HEK293T (cell line): ENCODE measurements at regions not wholly inside any gene's neighbourhood (a gene's known extent, or its start where the extent isn't known, plus 50 kb on each side); places are given as distances from the start of the nearest gene placed in this dataset.

ENCODE experiments used
- CTCF ChIA-PET: fragments of 350-600 bp; formaldehyde crosslinking; extraction: SDS; loops from one replicate; lab custom pipeline; 2021; ENCODE audit warnings: antibody characterized with exemption, inconsistent platforms; lab: Yijun Ruan, JAX
- POLR2A ChIA-PET: fragments of 350-600 bp; formaldehyde crosslinking; extraction: SDS; loops from one replicate; lab custom pipeline; 2020; ENCODE audit warnings: antibody characterized with exemption, inconsistent platforms; lab: Yijun Ruan, JAX
- DNase-seq: peaks from one replicate; pipeline ENCODE4 v3.0.0; 2012; ENCODE audit warnings: mixed read lengths; ENCODE audit errors: extremely low spot score
- ARNT ChIP-seq: fragments of 450-650 bp; IDR thresholded peaks from 2 replicates; pipeline ENCODE4 v1.6.1; 2017; ENCODE audit warnings: mild to moderate bottlenecking
- BHLHE40 ChIP-seq: fragments of 450-650 bp; IDR thresholded peaks from 2 replicates; pipeline ENCODE4 v1.6.1; 2016; ENCODE audit warnings: mild to moderate bottlenecking, moderate library complexity, borderline replicate concordance
- CTBP1 ChIP-seq: fragments of 450-650 bp; IDR thresholded peaks from 2 replicates; pipeline ENCODE4 v1.6.1; 2016; ENCODE audit warnings: borderline replicate concordance
- ELF4 ChIP-seq: fragments of 450-650 bp; IDR thresholded peaks from 2 replicates; pipeline ENCODE4 v1.6.1; 2017; ENCODE audit warnings: antibody characterized with exemption
- FOXA1 ChIP-seq: fragments of 450-650 bp; IDR thresholded peaks from 2 replicates; pipeline ENCODE4 v1.6.1; 2016; ENCODE audit warnings: mild to moderate bottlenecking
- FOXK2 ChIP-seq: fragments of 450-650 bp; IDR thresholded peaks from 2 replicates; pipeline ENCODE4 v1.6.1; 2016; ENCODE audit warnings: mild to moderate bottlenecking
- FOXM1 ChIP-seq: fragments of 450-650 bp; IDR thresholded peaks from 2 replicates; pipeline ENCODE4 v1.6.1; 2017; ENCODE audit warnings: mild to moderate bottlenecking, borderline replicate concordance
- HDGF ChIP-seq: fragments of 450-650 bp; IDR thresholded peaks from 2 replicates; pipeline ENCODE4 v1.6.1; 2017; ENCODE audit warnings: antibody characterized with exemption, borderline replicate concordance
- L3MBTL2 ChIP-seq: fragments of 450-650 bp; conservative IDR thresholded peaks from 2 replicates; pipeline ENCODE4 v1.6.1; 2016; ENCODE audit warnings: mild to moderate bottlenecking
- LEF1 ChIP-seq: fragments of 450-650 bp; IDR thresholded peaks from 2 replicates; pipeline ENCODE4 v1.6.1; 2017; ENCODE audit warnings: mild to moderate bottlenecking, borderline replicate concordance
- NFRKB ChIP-seq: fragments of 450-650 bp; IDR thresholded peaks from 2 replicates; pipeline ENCODE4 v1.6.1; 2016; ENCODE audit warnings: mild to moderate bottlenecking, moderate library complexity
- PKNOX1 ChIP-seq: fragments of 450-650 bp; IDR thresholded peaks from 2 replicates; pipeline ENCODE4 v1.6.1; 2016
- SP1 ChIP-seq: fragments of 450-650 bp; IDR thresholded peaks from 2 replicates; pipeline ENCODE4 v1.6.1; 2017
- SUZ12 ChIP-seq: fragments of 450-650 bp; IDR thresholded peaks from 2 replicates; pipeline ENCODE4 v1.6.1; 2016; ENCODE audit warnings: mild to moderate bottlenecking
- TARDBP ChIP-seq: fragments of 450-650 bp; IDR thresholded peaks from 2 replicates; pipeline ENCODE4 v1.6.1; 2016
- ZNF384 ChIP-seq: fragments of 450-650 bp; IDR thresholded peaks from 2 replicates; pipeline ENCODE4 v1.6.1; 2016

GRCh38 chr9:1683951-1684350 is 331.2 kb upstream of the SMARCA2 start:
- ChIA-PET POLR2A (no interaction called here), CTCF (no interaction called here)

GRCh38 chr9:1698991-1699390 is 316.2 kb upstream of the SMARCA2 start:
- ChIA-PET POLR2A (no interaction called here), CTCF (no interaction called here)
- no peak for DNase-seq
- TF ChIP-seq NFRKB: no peak
- no peak for TF ChIP-seq FOXK2
- no peak for TF ChIP-seq SP1
- no peak for TF ChIP-seq ELF4
- TF ChIP-seq SUZ12: no peak
- TF ChIP-seq ARNT: no peak

More at GRCh38 chr9:1683951-1684350, 331.2 kb upstream of the SMARCA2 start:
- TF ChIP-seq FOXK2 (no peak), SP1 (no peak), L3MBTL2 (no peak), PKNOX1 (no peak), SUZ12 (no peak), ARNT (no peak), HDGF (no peak), FOXA1 (no peak), FOXM1 (no peak), LEF1 (no peak), CTBP1 (no peak), TARDBP (no peak), BHLHE40 (no peak), NFRKB (no peak), ZNF384 (no peak), ELF4 (no peak)
- DNase-seq: no peak

GRCh38 chr9:1701113-1701512 is 314.0 kb upstream of the SMARCA2 start:
- DNase-seq: no peak
- ChIA-PET CTCF (no interaction called here), POLR2A (no interaction called here)
- TF ChIP-seq TARDBP (no peak), L3MBTL2 (no peak), BHLHE40 (no peak), FOXK2 (no peak), HDGF (no peak), ARNT (no peak), LEF1 (no peak), SUZ12 (no peak), SP1 (no peak), FOXA1 (no peak)

GRCh38 chr9:1702701-1703100 is 312.4 kb upstream of the SMARCA2 start:
- CTCF ChIA-PET: no interaction called here
- no peak for DNase-seq
- POLR2A ChIA-PET: no interaction called here
- TF ChIP-seq CTBP1 (no peak), LEF1 (no peak), FOXM1 (no peak), HDGF (no peak), NFRKB (no peak)

- DNase-seq: no peak
- TF ChIP-seq LEF1 (no peak), ELF4 (no peak), L3MBTL2 (no peak), PKNOX1 (no peak), BHLHE40 (no peak), HDGF (no peak), FOXA1 (no peak), NFRKB (no peak), ARNT (no peak), ZNF384 (no peak), FOXM1 (no peak), SP1 (no peak), CTBP1 (no peak), TARDBP (no peak), SUZ12 (no peak)
- POLR2A ChIA-PET: no interaction called here
- CTCF ChIA-PET: no interaction called here
Observed at GRCh38 chr9:1707291-1707690, 307.9 kb upstream of the SMARCA2 start.

GRCh38 chr9:1708219-1708618 is 306.9 kb upstream of the SMARCA2 start:
- ChIA-PET CTCF (no interaction called here), POLR2A (no interaction called here)

More at GRCh38 chr9:1708219-1708618, 306.9 kb upstream of the SMARCA2 start:
- TF ChIP-seq L3MBTL2 (no peak), CTBP1 (no peak), FOXM1 (no peak), HDGF (no peak), FOXA1 (no peak), PKNOX1 (no peak), SP1 (no peak)
- DNase-seq: no peak
